ENCODE measurements at regions not wholly inside any gene's neighbourhood (a gene's known extent, or its start where the extent isn't known, plus 50 kb on each side); places are given as distances from the start of the nearest gene placed in this dataset.

GRCh38 chr3:109887293-109887692 is 549.9 kb upstream of the DPPA4 start:
- Histone ChIP-seq H3K9me3 (ENCODE audit: low read depth, low read length) (peaks cover 9% of the 10 kb centered on the region), H3K4me1 (ENCODE audit: insufficient read depth, low read length) (no peaks in the 10 kb centered on the region), H3K27me3 (ENCODE audit: insufficient read depth, low read length) (no peaks in the 10 kb centered on the region), H3K4me3 (ENCODE audit: low read length) (no peak overlapping the region)

DNA sequence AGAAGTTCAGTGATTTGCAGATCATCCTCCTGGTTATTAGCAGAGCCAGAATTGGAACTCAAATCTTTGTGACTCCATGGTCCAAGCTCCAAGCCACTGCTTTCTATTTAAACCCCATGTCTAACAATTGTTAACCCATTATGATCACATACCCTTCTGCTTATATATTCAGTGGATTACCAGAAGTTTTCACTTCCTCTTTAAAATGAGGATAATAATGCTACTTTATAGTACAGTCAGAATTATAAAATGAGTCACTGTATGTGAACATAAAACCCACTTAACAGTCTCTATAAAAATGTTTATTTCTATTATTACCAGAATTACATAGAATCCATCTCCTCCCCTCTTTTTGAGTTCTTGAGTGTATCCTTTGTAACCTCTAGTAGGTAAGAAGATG is 550.7 kb upstream of the DPPA4 start:
- Histone ChIP-seq H3K4me1 (ENCODE audit: insufficient read depth, low read length) (no peaks in the 10 kb centered on the region), H3K9me3 (ENCODE audit: low read depth, low read length) (peaks cover 9% of the 10 kb centered on the region), H3K27me3 (ENCODE audit: insufficient read depth, low read length) (no peaks in the 10 kb centered on the region), H3K4me3 (ENCODE audit: low read length) (no peak overlapping the region)

DNA sequence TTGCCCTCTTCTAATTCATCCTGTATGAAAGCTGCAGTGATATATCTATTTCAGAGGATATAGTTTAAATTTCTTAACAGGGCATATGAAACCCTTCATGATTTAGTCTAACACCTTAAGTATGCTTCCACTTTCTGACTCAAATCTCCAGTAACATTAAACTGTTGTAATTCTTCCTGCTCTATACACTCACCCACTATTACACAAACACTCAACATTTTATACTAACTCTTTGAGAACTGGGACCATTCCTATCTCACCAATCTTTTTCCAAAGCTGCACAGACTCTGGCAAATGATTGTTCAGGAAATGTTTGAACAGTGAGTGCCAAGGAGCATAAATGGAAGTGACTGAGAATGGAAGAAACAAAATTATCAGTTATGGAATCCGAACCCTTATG is 560.4 kb upstream of the DPPA4 start:
- Histone ChIP-seq H3K4me1 (ENCODE audit: insufficient read depth, low read length) (no peaks in the 10 kb centered on the region), H3K27me3 (ENCODE audit: insufficient read depth, low read length) (no peaks in the 10 kb centered on the region), H3K9me3 (ENCODE audit: low read depth, low read length) (no peaks in the 10 kb centered on the region), H3K4me3 (ENCODE audit: low read length) (no peak overlapping the region)

DNA sequence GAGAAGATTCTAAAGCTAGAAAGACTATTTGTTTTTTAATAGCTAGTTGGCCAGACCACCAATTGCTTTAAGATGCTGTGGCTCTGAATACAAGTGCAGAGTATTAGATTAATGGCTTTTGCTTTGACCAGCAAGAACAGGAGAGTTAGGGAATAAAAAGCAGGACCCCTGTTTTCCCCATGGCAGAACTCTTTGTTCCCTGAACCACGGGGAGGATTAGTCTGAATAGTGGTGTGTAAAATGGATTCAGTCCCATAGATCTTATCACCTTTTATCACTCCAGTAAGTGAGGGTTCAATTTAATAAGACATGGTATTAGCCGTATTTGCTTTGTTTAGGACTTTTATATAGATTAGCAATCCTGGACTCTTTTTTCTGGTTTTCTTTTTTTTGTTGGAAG is 562.6 kb upstream of the DPPA4 start:
- no peaks in the 10 kb centered on the region for H3K9me3 ChIP-seq (ENCODE audit: low read depth, low read length)
- no peaks in the 10 kb centered on the region for H3K4me1 ChIP-seq (ENCODE audit: insufficient read depth, low read length)
- no peaks in the 10 kb centered on the region for H3K27me3 ChIP-seq (ENCODE audit: insufficient read depth, low read length)
- no peak overlapping the region for H3K4me3 ChIP-seq (ENCODE audit: low read length)

DNA sequence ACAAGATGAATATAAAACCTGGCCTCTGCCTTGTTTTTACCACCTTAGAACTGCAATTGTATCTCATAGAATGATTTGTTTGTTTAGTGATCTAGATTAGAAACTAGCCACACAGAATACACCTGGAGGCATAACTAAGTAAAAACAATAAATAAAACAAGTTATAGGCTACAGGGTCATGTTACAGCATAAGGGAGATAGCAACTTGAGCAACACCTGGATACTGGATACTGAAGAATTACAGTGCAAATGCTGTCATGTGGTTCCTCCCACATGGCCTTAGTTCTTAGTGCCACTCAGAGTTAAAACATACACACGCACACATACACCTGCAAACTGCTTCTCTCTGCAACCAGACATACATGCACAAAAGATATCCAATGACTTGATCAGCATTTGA is 563.4 kb upstream of the DPPA4 start:
- Histone ChIP-seq H3K4me1 (ENCODE audit: insufficient read depth, low read length) (no peaks in the 10 kb centered on the region), H3K4me3 (ENCODE audit: low read length) (no peak overlapping the region), H3K27me3 (ENCODE audit: insufficient read depth, low read length) (no peaks in the 10 kb centered on the region), H3K9me3 (ENCODE audit: low read depth, low read length) (no peaks in the 10 kb centered on the region)

GRCh38 chr3:109902549-109902948 is 565.2 kb upstream of the DPPA4 start:
- H3K27me3 ChIP-seq (ENCODE audit: insufficient read depth, low read length) = no peaks in the 10 kb centered on the region
- no peaks in the 10 kb centered on the region for H3K4me1 ChIP-seq (ENCODE audit: insufficient read depth, low read length)
- H3K4me3 ChIP-seq (ENCODE audit: low read length) = no peak overlapping the region
- no peaks in the 10 kb centered on the region for H3K9me3 ChIP-seq (ENCODE audit: low read depth, low read length)

- H3K4me3 ChIP-seq (ENCODE audit: low read length) = no peak overlapping the region
- no peaks in the 10 kb centered on the region for H3K27me3 ChIP-seq (ENCODE audit: insufficient read depth, low read length)
- H3K9me3 ChIP-seq (ENCODE audit: low read depth, low read length) = no peaks in the 10 kb centered on the region
- H3K4me1 ChIP-seq (ENCODE audit: insufficient read depth, low read length) = no peaks in the 10 kb centered on the region
Observed at GRCh38 chr3:109903100-109903499, 565.8 kb upstream of the DPPA4 start.

DNA sequence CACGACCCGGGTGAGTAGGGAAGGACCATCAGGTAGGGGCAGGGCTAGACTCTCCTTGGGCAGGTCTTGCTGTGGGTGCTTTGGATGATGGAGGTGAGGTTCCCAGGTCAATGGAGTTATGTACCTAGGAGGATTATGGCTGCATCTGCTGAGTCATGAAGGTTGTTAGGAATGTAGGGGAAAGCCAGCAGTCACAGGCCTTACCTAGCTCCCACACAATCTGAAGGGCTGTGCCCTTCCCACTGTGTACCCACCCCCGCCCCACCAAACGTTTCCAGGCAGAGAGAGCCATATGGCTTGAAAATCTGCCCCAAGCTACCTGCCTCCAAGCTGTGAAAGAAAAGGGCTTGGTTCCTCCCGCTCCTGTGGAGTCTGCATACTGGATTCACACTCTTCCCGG is 573.4 kb upstream of the DPPA4 start:
- Histone ChIP-seq H3K9me3 (ENCODE audit: low read depth, low read length) (no peaks in the 10 kb centered on the region), H3K4me1 (ENCODE audit: insufficient read depth, low read length) (no peaks in the 10 kb centered on the region), H3K27me3 (ENCODE audit: insufficient read depth, low read length) (no peaks in the 10 kb centered on the region), H3K4me3 (ENCODE audit: low read length) (no peak overlapping the region)

DNA sequence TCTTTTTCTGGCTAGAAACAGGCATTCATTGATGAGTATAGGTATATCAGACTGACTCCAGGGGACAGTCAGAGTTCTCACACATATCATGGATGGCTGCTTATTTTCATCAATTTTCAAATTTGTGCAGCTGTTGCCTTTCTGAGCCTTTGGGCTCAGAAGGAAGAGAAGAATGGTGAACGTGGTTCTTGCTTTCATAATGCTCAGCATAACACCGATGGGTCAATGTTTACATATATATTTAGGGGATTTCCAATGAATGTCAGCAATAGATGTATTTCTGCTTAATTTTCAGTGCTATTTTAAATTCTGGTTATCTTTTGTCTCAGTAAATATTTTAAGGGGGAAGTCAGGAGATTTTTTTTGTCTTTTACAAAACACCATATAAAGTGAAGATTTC is 581.4 kb upstream of the DPPA4 start:
- H3K9me3 ChIP-seq (ENCODE audit: low read depth, low read length) = no peaks in the 10 kb centered on the region
- H3K4me1 ChIP-seq (ENCODE audit: insufficient read depth, low read length) = no peaks in the 10 kb centered on the region
- H3K27me3 ChIP-seq (ENCODE audit: insufficient read depth, low read length) = no peaks in the 10 kb centered on the region
- H3K4me3 ChIP-seq (ENCODE audit: low read length) = no peak overlapping the region

GRCh38 chr3:109920749-109921148 is 583.4 kb upstream of the DPPA4 start:
- Histone ChIP-seq H3K4me3 (ENCODE audit: low read length) (no peak overlapping the region), H3K27me3 (ENCODE audit: insufficient read depth, low read length) (no peaks in the 10 kb centered on the region), H3K4me1 (ENCODE audit: insufficient read depth, low read length) (no peaks in the 10 kb centered on the region), H3K9me3 (ENCODE audit: low read depth, low read length) (no peaks in the 10 kb centered on the region)

GRCh38 chr3:109921509-109921908 is 584.2 kb upstream of the DPPA4 start:
- H3K4me3 ChIP-seq (ENCODE audit: low read length) = no peak overlapping the region
- H3K9me3 ChIP-seq (ENCODE audit: low read depth, low read length) = no peaks in the 10 kb centered on the region
- no peaks in the 10 kb centered on the region for H3K27me3 ChIP-seq (ENCODE audit: insufficient read depth, low read length)
- no peaks in the 10 kb centered on the region for H3K4me1 ChIP-seq (ENCODE audit: insufficient read depth, low read length)

- Histone ChIP-seq H3K4me1 (ENCODE audit: insufficient read depth, low read length) (no peaks in the 10 kb centered on the region), H3K9me3 (ENCODE audit: low read depth, low read length) (no peaks in the 10 kb centered on the region), H3K27me3 (ENCODE audit: insufficient read depth, low read length) (no peaks in the 10 kb centered on the region), H3K4me3 (ENCODE audit: low read length) (no peak overlapping the region)
Observed at GRCh38 chr3:109922856-109923255, 585.5 kb upstream of the DPPA4 start.

DNA sequence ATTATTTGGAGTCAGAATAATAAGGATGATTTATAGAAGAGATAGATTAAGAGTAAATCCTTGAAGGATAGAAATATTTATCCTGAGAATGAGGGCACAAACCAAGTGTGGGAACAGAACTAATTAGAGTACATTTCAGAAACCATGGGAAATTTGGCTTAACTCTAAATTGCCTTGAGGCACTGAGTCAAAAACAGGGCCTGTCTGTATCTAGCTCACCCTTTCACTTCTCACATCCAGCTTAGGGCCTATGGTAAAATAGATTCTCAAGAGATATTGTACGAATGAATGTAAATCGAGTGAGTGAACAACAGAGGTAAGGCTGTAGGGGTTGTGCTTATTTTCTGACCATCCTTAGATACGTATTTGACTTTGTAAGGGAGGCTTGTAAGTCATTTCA is 586.1 kb upstream of the DPPA4 start:
- H3K9me3 ChIP-seq (ENCODE audit: low read depth, low read length) = no peaks in the 10 kb centered on the region
- H3K27me3 ChIP-seq (ENCODE audit: insufficient read depth, low read length) = no peaks in the 10 kb centered on the region
- H3K4me1 ChIP-seq (ENCODE audit: insufficient read depth, low read length) = no peaks in the 10 kb centered on the region
- no peak overlapping the region for H3K4me3 ChIP-seq (ENCODE audit: low read length)

GRCh38 chr3:109924196-109924595 is 586.9 kb upstream of the DPPA4 start:
- H3K27me3 ChIP-seq (ENCODE audit: insufficient read depth, low read length) = no peaks in the 10 kb centered on the region
- no peak overlapping the region for H3K4me3 ChIP-seq (ENCODE audit: low read length)
- no peaks in the 10 kb centered on the region for H3K9me3 ChIP-seq (ENCODE audit: low read depth, low read length)
- H3K4me1 ChIP-seq (ENCODE audit: insufficient read depth, low read length) = no peaks in the 10 kb centered on the region

DNA sequence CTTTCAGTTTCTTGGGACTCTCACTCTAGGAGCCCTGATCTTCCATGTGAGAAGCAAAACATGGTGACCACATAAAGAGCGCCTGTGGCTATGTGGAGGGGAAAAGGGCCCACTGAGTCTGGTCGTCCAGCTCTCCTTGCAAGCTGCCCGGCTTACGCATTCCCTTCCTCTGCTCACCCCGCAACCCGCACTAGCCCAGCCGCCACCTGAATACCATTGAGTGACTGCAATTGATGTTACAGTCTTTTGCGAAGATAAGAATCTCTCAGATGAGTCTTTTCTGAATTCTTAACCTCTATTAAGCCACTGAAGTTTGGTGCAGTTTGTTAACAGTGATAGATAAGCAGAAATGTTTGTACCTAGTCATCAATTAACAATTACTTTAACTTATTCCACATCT is 589.0 kb upstream of the DPPA4 start:
- H3K9me3 ChIP-seq (ENCODE audit: low read depth, low read length) = no peaks in the 10 kb centered on the region
- H3K4me3 ChIP-seq (ENCODE audit: low read length) = no peak overlapping the region
- H3K27me3 ChIP-seq (ENCODE audit: insufficient read depth, low read length) = no peaks in the 10 kb centered on the region
- no peaks in the 10 kb centered on the region for H3K4me1 ChIP-seq (ENCODE audit: insufficient read depth, low read length)

GRCh38 chr3:109927161-109927560 is 589.8 kb upstream of the DPPA4 start:
- H3K4me3 ChIP-seq (ENCODE audit: low read length) = no peak overlapping the region
- no peaks in the 10 kb centered on the region for H3K4me1 ChIP-seq (ENCODE audit: insufficient read depth, low read length)
- H3K27me3 ChIP-seq (ENCODE audit: insufficient read depth, low read length) = no peaks in the 10 kb centered on the region
- no peaks in the 10 kb centered on the region for H3K9me3 ChIP-seq (ENCODE audit: low read depth, low read length)

- H3K4me3 ChIP-seq (ENCODE audit: low read length) = no peak overlapping the region
- no peaks in the 10 kb centered on the region for H3K9me3 ChIP-seq (ENCODE audit: low read depth, low read length)
- H3K27me3 ChIP-seq (ENCODE audit: insufficient read depth, low read length) = no peaks in the 10 kb centered on the region
Observed at GRCh38 chr3:109927726-109928125, 590.4 kb upstream of the DPPA4 start.

More at GRCh38 chr3:109927726-109928125, 590.4 kb upstream of the DPPA4 start:
- no peaks in the 10 kb centered on the region for H3K4me1 ChIP-seq (ENCODE audit: insufficient read depth, low read length)

Data from mononuclear cell (primary cell).